ENCODE measurements at regions not wholly inside any gene's neighbourhood (a gene's known extent, or its start where the extent isn't known, plus 50 kb on each side); places are given as distances from the start of the nearest gene placed in this dataset.
"Not testable (repeated sequence)": the region's sequence is repeated elsewhere in the genome, so short reads cannot be mapped to it uniquely, and the experiment has no call there.

- no peak for DNase-seq
These were observed 52.9 kb upstream of the SEC14L1 start for GRCh38 chr17:77087650-77088454.

GRCh38 chr17:77088455-77089123 is 52.2 kb upstream of the SEC14L1 start:
- DNase-seq = peak; percentile 83

- DNase-seq = no peak
These were observed 51.7 kb upstream of the SEC14L1 start for GRCh38 chr17:77089124-77089490.

- DNase-seq = not testable (repeated sequence)
These were observed 50.8 kb upstream of the SEC14L1 start for GRCh38 chr17:77089949-77090348.

- no peak for DNase-seq
These were observed 50.3 kb upstream of the SEC14L1 start for GRCh38 chr17:77090476-77090875.
